HepG2 (cell line): ENCODE measurements at regions not wholly inside any gene's neighbourhood (a gene's known extent, or its start where the extent isn't known, plus 50 kb on each side); places are given as distances from the start of the nearest gene placed in this dataset.
"Not testable (repeated sequence)": the region's sequence is repeated elsewhere in the genome, so short reads cannot be mapped to it uniquely, and the experiment has no call there.

ENCODE experiments used
- ARNT2 ChIP-seq: sonication (generic); formaldehyde crosslinking; IDR thresholded peaks from 2 replicates; pipeline ENCODE4 v1.8.0; 2022; ENCODE audit warnings: mild to moderate bottlenecking, low read depth, missing genetic modification reagents, moderate library complexity
- FOSL2 ChIP-seq: sonication (generic); formaldehyde crosslinking; IDR thresholded peaks from 2 replicates; pipeline ENCODE4 v1.4.0; 2020; ENCODE audit warnings: missing genetic modification reagents
- FOXA3 ChIP-seq: IDR thresholded peaks from 2 replicates; pipeline ENCODE4 v1.6.1; 2016; ENCODE audit warnings: missing genetic modification reagents, missing compliant biosample characterization
- GABPB1 ChIP-seq: IDR thresholded peaks from 2 replicates; pipeline ENCODE4 v1.6.1; 2016; ENCODE audit warnings: mild to moderate bottlenecking, missing genetic modification reagents, moderate library complexity, missing compliant biosample characterization
- GATAD2A ChIP-seq: IDR thresholded peaks from 2 replicates; pipeline ENCODE4 v1.6.1; 2016
- HNRNPL ChIP-seq: fragments of 200-400 bp; formaldehyde crosslinking; IDR thresholded peaks from 2 replicates; pipeline ENCODE4 v1.6.1; 2017; ENCODE audit warnings: mild to moderate bottlenecking, low read depth, low read length
- HOXA3 ChIP-seq: sonication (generic); formaldehyde crosslinking; IDR thresholded peaks from 2 replicates; pipeline ENCODE4 v1.5.0; 2020; ENCODE audit warnings: missing genetic modification reagents
- NR2F6 ChIP-seq, 2 experiments: IDR thresholded peaks; 2 replicates each; pipeline ENCODE4 v1.6.1; 2016; ENCODE audit warnings: antibody characterized with exemption in 1 of 2, mild to moderate bottlenecking in 1 of 2
- POLR2A ChIP-seq, 2 experiments: IDR thresholded peaks; 2 replicates each; pipeline ENCODE4 v1.6.1; 2011; ENCODE audit warnings: low read depth in 2 of 2, low read length in 2 of 2, mild to moderate bottlenecking in 1 of 2, moderate library complexity in 1 of 2; ENCODE audit not compliant: insufficient read depth in 1 of 2
- ZBTB33 ChIP-seq: sonication (generic); formaldehyde crosslinking; IDR thresholded peaks from 2 replicates; pipeline ENCODE4 v1.4.0; 2020; ENCODE audit warnings: missing genetic modification reagents
- ZBTB38 ChIP-seq: sonication (generic); formaldehyde crosslinking; IDR thresholded peaks from 2 replicates; pipeline ENCODE4 v1.5.1; 2020; ENCODE audit warnings: mild to moderate bottlenecking, missing genetic modification reagents
- ZBTB4 ChIP-seq: sonication (generic); formaldehyde crosslinking; IDR thresholded peaks from 2 replicates; pipeline ENCODE4 v1.4.0; 2020; ENCODE audit warnings: missing genetic modification reagents, mild to moderate bottlenecking, borderline replicate concordance
- ZNF687 ChIP-seq: sonication (generic); formaldehyde crosslinking; IDR thresholded peaks from 2 replicates; pipeline ENCODE4 v1.5.1; 2020; ENCODE audit warnings: mild to moderate bottlenecking, missing genetic modification reagents, moderate library complexity
- TF ChIP-seq, protein P1 (sequence below): IDR thresholded peaks from 2 replicates; pipeline ENCODE4 v1.4.0; 2020; ENCODE audit warnings: mild to moderate bottlenecking, missing genetic modification reagents

GRCh38 chr16:88232401-88233258 lies 150.1 kb upstream of the ZNF469 start (continued):
- TF ChIP-seq ZNF687, result peak; percentile 83
- 0 out of 2 replicates have a peak, but pooled peaks have one; percentile 43 for TF ChIP-seq ZBTB4 (CRISPR knock-in tag)
- TF ChIP-seq POLR2A (IDR thresholded peaks at IDR 0.05; ENCODE audit: insufficient read depth in 1 of 2, low read depth in 2 of 2, low read length in 2 of 2), result 0 out of 4 replicates have a peak, but pooled peaks of 1 of the 2 experiments have one; percentile 26
- TF ChIP-seq GATAD2A (CRISPR knock-in tag), result 0 out of 2 replicates have a peak, but pooled peaks have one; percentile 27
- not testable (repeated sequence) for TF ChIP-seq NR2F6 (IDR thresholded peaks at IDR 0.05)
- peak; percentile 6; the same call in 1 of the 2 replicates for TF ChIP-seq NR2F6 (CRISPR knock-in tag; IDR thresholded peaks at IDR 0.05)
- 0 out of 2 replicates have a peak, but pooled peaks have one; percentile 27 for TF ChIP-seq ARNT2 (CRISPR knock-in tag)
- peak; percentile 50; the same call in 1 of the 2 replicates for TF ChIP-seq HOXA3 (CRISPR knock-in tag)
- TF ChIP-seq ZBTB38 (CRISPR knock-in tag), result peak; percentile 83
- TF ChIP-seq GABPB1 (CRISPR knock-in tag), result peak; percentile 38; the same call in 1 of the 2 replicates
- TF ChIP-seq, protein P1, sequence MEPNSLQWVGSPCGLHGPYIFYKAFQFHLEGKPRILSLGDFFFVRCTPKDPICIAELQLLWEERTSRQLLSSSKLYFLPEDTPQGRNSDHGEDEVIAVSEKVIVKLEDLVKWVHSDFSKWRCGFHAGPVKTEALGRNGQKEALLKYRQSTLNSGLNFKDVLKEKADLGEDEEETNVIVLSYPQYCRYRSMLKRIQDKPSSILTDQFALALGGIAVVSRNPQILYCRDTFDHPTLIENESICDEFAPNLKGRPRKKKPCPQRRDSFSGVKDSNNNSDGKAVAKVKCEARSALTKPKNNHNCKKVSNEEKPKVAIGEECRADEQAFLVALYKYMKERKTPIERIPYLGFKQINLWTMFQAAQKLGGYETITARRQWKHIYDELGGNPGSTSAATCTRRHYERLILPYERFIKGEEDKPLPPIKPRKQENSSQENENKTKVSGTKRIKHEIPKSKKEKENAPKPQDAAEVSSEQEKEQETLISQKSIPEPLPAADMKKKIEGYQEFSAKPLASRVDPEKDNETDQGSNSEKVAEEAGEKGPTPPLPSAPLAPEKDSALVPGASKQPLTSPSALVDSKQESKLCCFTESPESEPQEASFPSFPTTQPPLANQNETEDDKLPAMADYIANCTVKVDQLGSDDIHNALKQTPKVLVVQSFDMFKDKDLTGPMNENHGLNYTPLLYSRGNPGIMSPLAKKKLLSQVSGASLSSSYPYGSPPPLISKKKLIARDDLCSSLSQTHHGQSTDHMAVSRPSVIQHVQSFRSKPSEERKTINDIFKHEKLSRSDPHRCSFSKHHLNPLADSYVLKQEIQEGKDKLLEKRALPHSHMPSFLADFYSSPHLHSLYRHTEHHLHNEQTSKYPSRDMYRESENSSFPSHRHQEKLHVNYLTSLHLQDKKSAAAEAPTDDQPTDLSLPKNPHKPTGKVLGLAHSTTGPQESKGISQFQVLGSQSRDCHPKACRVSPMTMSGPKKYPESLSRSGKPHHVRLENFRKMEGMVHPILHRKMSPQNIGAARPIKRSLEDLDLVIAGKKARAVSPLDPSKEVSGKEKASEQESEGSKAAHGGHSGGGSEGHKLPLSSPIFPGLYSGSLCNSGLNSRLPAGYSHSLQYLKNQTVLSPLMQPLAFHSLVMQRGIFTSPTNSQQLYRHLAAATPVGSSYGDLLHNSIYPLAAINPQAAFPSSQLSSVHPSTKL, result 0 out of 2 replicates have a peak, but pooled peaks have one; percentile 49
- TF ChIP-seq ZBTB33, result peak; percentile 77
- TF ChIP-seq FOSL2 (CRISPR knock-in tag), result 0 out of 2 replicates have a peak, but pooled peaks have one; percentile 21
- 0 out of 2 replicates have a peak, but pooled peaks have one; percentile 36 for TF ChIP-seq HNRNPL
- TF ChIP-seq FOXA3 (CRISPR knock-in tag), result peak; percentile 9; the same call in 1 of the 2 replicates
